ENCODE measurements at regions not wholly inside any gene's neighbourhood (a gene's known extent, or its start where the extent isn't known, plus 50 kb on each side); places are given as distances from the start of the nearest gene placed in this dataset.

GRCh38 chr18:65983750-65984149 lies 232.9 kb downstream of the CDH7 start:
- H3K4me1 Mint-ChIP-seq (ENCODE audit: low read depth): no peaks in the 10 kb centered on the region
- H3K36me3 Mint-ChIP-seq (ENCODE audit: low read depth): no peaks in the 10 kb centered on the region
- H3K9me3 Mint-ChIP-seq (ENCODE audit: insufficient read depth): peaks cover 3% of the 10 kb centered on the region
- no peak for ATAC-seq
- POLR2A ChIA-PET: no interaction called here
- CTCF ChIA-PET: no interaction called here
- DNase-seq: no peak
- H3K4me3 Mint-ChIP-seq: no peak overlapping the region
- H3K27ac Mint-ChIP-seq: no peak overlapping the region
- H3K27me3 Mint-ChIP-seq (ENCODE audit: low read depth): no peaks in the 10 kb centered on the region

GRCh38 chr18:65975536-65975935 lies 224.7 kb downstream of the CDH7 start:
- no peaks in the 10 kb centered on the region for H3K27me3 Mint-ChIP-seq (ENCODE audit: low read depth)
- H3K27ac Mint-ChIP-seq: no peak overlapping the region
- no peak for DNase-seq
- ChIA-PET CTCF (no interaction called here), POLR2A (no interaction called here)
- H3K36me3 Mint-ChIP-seq (ENCODE audit: low read depth): no peaks in the 10 kb centered on the region
- no peaks in the 10 kb centered on the region for H3K4me1 Mint-ChIP-seq (ENCODE audit: low read depth)
- H3K9me3 Mint-ChIP-seq (ENCODE audit: insufficient read depth): no peaks in the 10 kb centered on the region
- no peak overlapping the region for H3K4me3 Mint-ChIP-seq
- no peak for ATAC-seq

GRCh38 chr18:65974758-65975157 lies 223.9 kb downstream of the CDH7 start:
- no peaks in the 10 kb centered on the region for H3K4me1 Mint-ChIP-seq (ENCODE audit: low read depth)
- DNase-seq: no peak
- H3K36me3 Mint-ChIP-seq (ENCODE audit: low read depth): no peaks in the 10 kb centered on the region
- H3K4me3 Mint-ChIP-seq: no peak overlapping the region
- no peak for ATAC-seq
- no peaks in the 10 kb centered on the region for H3K27me3 Mint-ChIP-seq (ENCODE audit: low read depth)
- ChIA-PET CTCF (no interaction called here), POLR2A (no interaction called here)
- H3K27ac Mint-ChIP-seq: no peak overlapping the region
- no peaks in the 10 kb centered on the region for H3K9me3 Mint-ChIP-seq (ENCODE audit: insufficient read depth)

- POLR2A ChIA-PET: no interaction called here
- H3K4me1 Mint-ChIP-seq (ENCODE audit: low read depth): no peaks in the 10 kb centered on the region
- H3K9me3 Mint-ChIP-seq (ENCODE audit: insufficient read depth): no peaks in the 10 kb centered on the region
- H3K36me3 Mint-ChIP-seq (ENCODE audit: low read depth): no peaks in the 10 kb centered on the region
- CTCF ChIA-PET: no interaction called here
- no peak overlapping the region for H3K27ac Mint-ChIP-seq
- ATAC-seq (no peak), DNase-seq (no peak)
- no peaks in the 10 kb centered on the region for H3K27me3 Mint-ChIP-seq (ENCODE audit: low read depth)
- H3K4me3 Mint-ChIP-seq: no peak overlapping the region
These were observed 217.6 kb downstream of the CDH7 start for GRCh38 chr18:65968239-65969004.

DNA sequence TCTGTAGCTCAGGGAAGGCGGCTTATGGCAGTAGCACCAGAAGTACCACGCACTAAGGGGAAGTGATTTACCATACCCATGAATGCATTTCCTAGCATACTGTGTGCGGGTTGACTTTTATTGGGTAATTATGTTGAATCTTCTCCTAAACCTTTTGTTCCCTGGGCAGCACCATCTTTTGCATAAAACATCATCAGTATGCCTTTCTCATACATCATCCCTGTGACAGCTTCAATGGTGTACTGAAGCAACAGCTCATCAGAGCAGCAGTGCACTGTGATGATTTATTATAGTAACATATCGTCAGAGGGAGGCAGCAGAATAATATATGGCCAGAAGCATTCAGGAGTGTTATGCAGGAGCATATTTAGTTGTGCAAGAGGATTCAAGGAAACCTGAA lies 204.9 kb downstream of the CDH7 start:
- H3K27ac Mint-ChIP-seq: no peak overlapping the region
- H3K27me3 Mint-ChIP-seq (ENCODE audit: low read depth): no peaks in the 10 kb centered on the region
- H3K4me3 Mint-ChIP-seq: no peak overlapping the region
- no peak for ATAC-seq
- peaks cover 14% of the 10 kb centered on the region for H3K9me3 Mint-ChIP-seq (ENCODE audit: insufficient read depth)
- POLR2A ChIA-PET: no interaction called here
- no peaks in the 10 kb centered on the region for H3K4me1 Mint-ChIP-seq (ENCODE audit: low read depth)
- H3K36me3 Mint-ChIP-seq (ENCODE audit: low read depth): no peaks in the 10 kb centered on the region
- CTCF ChIA-PET: no interaction called here
- DNase-seq: no peak

DNA sequence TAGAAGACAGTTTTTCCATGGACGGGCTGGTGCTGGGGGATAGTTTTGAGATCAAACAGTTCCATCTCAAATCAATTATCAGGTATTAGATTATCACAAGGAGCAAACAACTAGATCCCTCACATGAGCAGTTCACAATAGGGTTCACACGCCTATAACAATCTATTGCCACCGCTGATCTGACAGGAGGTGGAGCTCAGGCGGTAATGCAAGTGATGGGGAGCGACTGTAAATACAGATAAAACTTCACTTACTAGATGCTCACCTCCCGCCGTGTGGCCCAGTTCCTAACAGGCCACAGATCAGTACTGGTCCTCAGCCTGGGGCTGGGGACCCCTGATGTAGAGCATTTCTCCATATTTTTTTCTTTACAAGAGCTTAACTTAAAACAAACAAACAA lies 203.6 kb downstream of the CDH7 start:
- Mint-ChIP-seq H3K27me3 (ENCODE audit: low read depth) (no peaks in the 10 kb centered on the region), H3K27ac (no peak overlapping the region), H3K4me3 (no peak overlapping the region), H3K36me3 (ENCODE audit: low read depth) (no peaks in the 10 kb centered on the region), H3K4me1 (ENCODE audit: low read depth) (no peaks in the 10 kb centered on the region), H3K9me3 (ENCODE audit: insufficient read depth) (peaks cover 14% of the 10 kb centered on the region)
- POLR2A ChIA-PET: no interaction called here
- no peak for ATAC-seq
- DNase-seq: no peak
- CTCF ChIA-PET: no interaction called here

DNA sequence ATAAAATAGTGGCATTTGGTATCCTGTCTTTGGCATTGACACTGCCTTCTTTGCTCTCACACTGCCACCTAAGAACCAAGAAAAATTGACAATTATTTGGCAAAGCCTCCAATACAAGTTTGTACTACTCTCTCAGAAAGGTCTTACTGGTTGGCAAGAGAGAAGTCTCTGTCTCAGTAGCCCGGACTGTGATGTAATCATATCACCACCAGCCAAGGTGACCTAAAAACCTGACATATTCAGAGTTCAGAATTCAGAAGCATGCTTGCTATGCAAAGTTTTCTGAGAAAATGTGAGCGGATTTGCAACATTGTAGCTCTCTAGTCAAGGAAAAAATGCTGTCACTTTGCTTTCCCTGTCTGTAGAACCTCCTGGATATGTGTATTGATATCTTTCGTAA lies 196.0 kb downstream of the CDH7 start:
- Mint-ChIP-seq H3K4me3 (no peak overlapping the region), H3K36me3 (ENCODE audit: low read depth) (no peaks in the 10 kb centered on the region), H3K4me1 (ENCODE audit: low read depth) (no peaks in the 10 kb centered on the region), H3K27me3 (ENCODE audit: low read depth) (no peaks in the 10 kb centered on the region), H3K27ac (no peak overlapping the region), H3K9me3 (ENCODE audit: insufficient read depth) (peaks cover 4% of the 10 kb centered on the region)
- DNase-seq: no peak
- no peak for ATAC-seq
- ChIA-PET CTCF (no interaction called here), POLR2A (no interaction called here)

DNA sequence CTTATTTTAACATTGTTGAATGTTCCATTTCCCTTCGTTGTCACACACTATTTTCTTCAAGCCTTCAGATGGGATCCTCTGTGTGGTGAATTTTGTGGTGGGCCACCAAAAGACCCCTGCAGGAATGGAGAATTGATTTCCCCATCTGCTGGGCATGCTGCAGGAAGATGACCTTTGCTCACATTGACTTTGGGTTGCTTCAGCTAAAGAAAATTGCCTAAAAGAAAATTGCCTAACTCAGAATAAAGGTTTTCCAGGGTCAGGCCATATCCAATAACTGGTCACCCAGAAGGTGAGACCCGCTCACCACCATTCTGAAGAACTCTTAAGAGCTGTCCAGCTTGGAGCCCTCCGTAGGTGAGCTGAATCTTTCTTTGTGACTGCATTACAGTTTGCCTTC lies 192.5 kb downstream of the CDH7 start:
- no peak for ATAC-seq
- H3K27me3 Mint-ChIP-seq (ENCODE audit: low read depth): no peaks in the 10 kb centered on the region
- no peak overlapping the region for H3K4me3 Mint-ChIP-seq
- no peak for DNase-seq
- peaks cover 4% of the 10 kb centered on the region for H3K9me3 Mint-ChIP-seq (ENCODE audit: insufficient read depth)
- no peak overlapping the region for H3K27ac Mint-ChIP-seq
- no peaks in the 10 kb centered on the region for H3K36me3 Mint-ChIP-seq (ENCODE audit: low read depth)
- POLR2A ChIA-PET: no interaction called here
- CTCF ChIA-PET: no interaction called here
- no peaks in the 10 kb centered on the region for H3K4me1 Mint-ChIP-seq (ENCODE audit: low read depth)

- Mint-ChIP-seq H3K36me3 (ENCODE audit: low read depth) (no peaks in the 10 kb centered on the region), H3K9me3 (ENCODE audit: insufficient read depth) (peaks cover 4% of the 10 kb centered on the region), H3K27ac (no peak overlapping the region), H3K4me1 (ENCODE audit: low read depth) (no peaks in the 10 kb centered on the region), H3K4me3 (no peak overlapping the region), H3K27me3 (ENCODE audit: low read depth) (no peaks in the 10 kb centered on the region)
- ATAC-seq: no peak
- no peak for DNase-seq
- ChIA-PET POLR2A (no interaction called here), CTCF (no interaction called here)
These were observed 192.0 kb downstream of the CDH7 start for GRCh38 chr18:65942854-65943253.

DNA sequence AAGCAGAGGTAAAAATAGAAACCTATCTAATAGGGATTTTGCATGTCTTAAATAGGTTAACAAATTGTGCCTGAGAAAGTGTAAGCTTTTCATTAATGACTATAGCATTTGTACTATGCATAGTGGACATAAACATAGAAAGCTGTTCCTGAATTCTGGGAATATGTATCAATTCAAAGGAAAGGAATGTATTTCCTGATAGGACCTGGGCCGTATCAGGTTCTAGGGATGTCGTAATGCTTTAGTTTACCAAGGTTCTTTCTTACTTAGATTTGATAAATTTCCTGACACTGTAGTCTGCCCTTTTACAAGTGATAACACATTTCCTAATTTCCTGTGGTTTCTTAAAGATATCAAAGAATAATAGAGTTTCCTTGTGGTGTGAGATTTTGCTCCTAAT lies 191.3 kb downstream of the CDH7 start:
- H3K4me3 Mint-ChIP-seq: no peak overlapping the region
- H3K27ac Mint-ChIP-seq: no peak overlapping the region
- no peaks in the 10 kb centered on the region for H3K4me1 Mint-ChIP-seq (ENCODE audit: low read depth)
- DNase-seq: no peak
- H3K36me3 Mint-ChIP-seq (ENCODE audit: low read depth): no peaks in the 10 kb centered on the region
- POLR2A ChIA-PET: no interaction called here
- peaks cover 4% of the 10 kb centered on the region for H3K9me3 Mint-ChIP-seq (ENCODE audit: insufficient read depth)
- CTCF ChIA-PET: no interaction called here
- ATAC-seq: no peak
- H3K27me3 Mint-ChIP-seq (ENCODE audit: low read depth): no peaks in the 10 kb centered on the region

- H3K27ac Mint-ChIP-seq: no peak overlapping the region
- ChIA-PET POLR2A (no interaction called here), CTCF (no interaction called here)
- DNase-seq (no peak), ATAC-seq (no peak)
- no peaks in the 10 kb centered on the region for H3K4me1 Mint-ChIP-seq (ENCODE audit: low read depth)
- peaks cover 4% of the 10 kb centered on the region for H3K9me3 Mint-ChIP-seq (ENCODE audit: insufficient read depth)
- H3K36me3 Mint-ChIP-seq (ENCODE audit: low read depth): no peaks in the 10 kb centered on the region
- no peaks in the 10 kb centered on the region for H3K27me3 Mint-ChIP-seq (ENCODE audit: low read depth)
- H3K4me3 Mint-ChIP-seq: no peak overlapping the region
These were observed 190.7 kb downstream of the CDH7 start for GRCh38 chr18:65941482-65941881.

All from activated CD8-positive, alpha-beta T cell treated with anti-CD3 and anti-CD28 coated beads, Interleukin-2, amount 10 ng/mL, durations not matched to agents 7 days and 5 days (primary cell).